B cell (primary cell): ENCODE measurements at regions not wholly inside any gene's neighbourhood (a gene's known extent, or its start where the extent isn't known, plus 50 kb on each side); places are given as distances from the start of the nearest gene placed in this dataset.

Source experiments
- ATAC-seq: fragments of 200-7000 bp; cut with Tn5 transposase; one replicate; pipeline ENCODE4 v1.10.0; 2021; ENCODE audit warnings: low read depth, mild to moderate bottlenecking, moderate number of reproducible peaks, moderate library complexity
- CTCF ChIA-PET: fragments of 350-600 bp; sonication (Branson Sonifier 250); formaldehyde crosslinking; loops from one replicate; lab custom pipeline; 2021; ENCODE audit warnings: antibody characterized with exemption, inconsistent platforms; lab: Charles Lee
- POLR2A ChIA-PET: fragments of 350-600 bp; sonication (Branson Sonifier 250); formaldehyde crosslinking; loops from one replicate; lab custom pipeline; 2021; ENCODE audit warnings: antibody characterized with exemption; lab: Charles Lee
- DNase-seq: peaks from one replicate; pipeline ENCODE4 v3.0.0; 2013
- H2AFZ ChIP-seq: 2 replicates; pipeline ENCODE4 v1.6.1; 2012; ENCODE audit warnings: mild to moderate bottlenecking, low read depth, low read length; ENCODE audit not compliant: insufficient read depth, poor library complexity, severe bottlenecking
- H3K27ac ChIP-seq, 2 donors: 1 replicate in 1 of 2; 2 replicates in 1 of 2; pipeline ENCODE4 v1.5.1; 2012 to 2013; ENCODE audit warnings: low read length in 2 of 2, mild to moderate bottlenecking in 2 of 2, moderate library complexity in 1 of 2
- H3K27me3 ChIP-seq, 4 experiments: fragments of 200-600 bp in 1 of 4; sonication (generic) in 1 of 4; replicated peaks in 1 of 4; 1 replicate in 2 of 4; 2 replicates in 2 of 4; pipeline versions ENCODE4 v1.6.1 to v1.7.0; 2013 to 2016; ENCODE audit warnings: low read length in 3 of 4, mild to moderate bottlenecking in 2 of 4, mixed read lengths in 1 of 4, moderate library complexity in 1 of 4; ENCODE audit not compliant: insufficient read depth in 4 of 4, control insufficient read depth in 3 of 4; ENCODE audit errors: control extremely low read depth in 1 of 4
- H3K36me3 ChIP-seq, 2 experiments: replicated peaks in 1 of 2; 1 replicate in 1 of 2; 2 replicates in 1 of 2; pipeline versions ENCODE4 v1.6.1 to v1.7.1; 2013; ENCODE audit warnings: low read length in 1 of 2; ENCODE audit not compliant: insufficient read depth in 2 of 2, control insufficient read depth in 1 of 2; ENCODE audit errors: control extremely low read depth in 1 of 2, extremely low read depth in 1 of 2
- H3K4me1 ChIP-seq, 2 donors: fragments of 200-600 bp in 1 of 2; sonication (generic) in 1 of 2; 1 replicate in 1 of 2; 2 replicates in 1 of 2; pipeline versions ENCODE4 v1.5.1 to v1.6.1; 2013 to 2017; ENCODE audit warnings: low read length in 2 of 2; ENCODE audit not compliant: control insufficient read depth in 2 of 2, insufficient read depth in 2 of 2
- H3K4me2 ChIP-seq: replicated peaks from 2 replicates; pipeline ENCODE3; 2012; ENCODE audit warnings: mild to moderate bottlenecking, low read depth, low read length; ENCODE audit not compliant: poor library complexity, severe bottlenecking
- H3K4me3 ChIP-seq, 5 experiments: fragments of 200-600 bp in 1 of 5; sonication (generic) in 1 of 5; 1 replicate in 3 of 5; 2 replicates in 2 of 5; pipeline versions ENCODE4 v1.5.1 to v1.7.0; 2011 to 2016; ENCODE audit warnings: low read length in 4 of 5, mild to moderate bottlenecking in 4 of 5, low read depth in 2 of 5, control low read depth in 1 of 5, moderate library complexity in 1 of 5; ENCODE audit not compliant: insufficient read depth in 1 of 5; ENCODE audit errors: control extremely low read depth in 1 of 5, extremely low read depth in 1 of 5
- H3K79me2 ChIP-seq: fragments of 200-600 bp; sonication (generic); one replicate; pipeline ENCODE4 v1.6.0; 2016; ENCODE audit warnings: low read length; ENCODE audit not compliant: control insufficient read depth, insufficient read depth
- H3K9ac ChIP-seq: fragments of 200-600 bp; sonication (generic); 2 replicates; pipeline ENCODE4 v1.6.1; 2017; ENCODE audit warnings: mild to moderate bottlenecking, low read length, moderate library complexity
- H3K9me3 ChIP-seq, 3 donors: one replicate each; pipeline versions ENCODE4 v1.6.1 to v1.7.1; 2013; ENCODE audit warnings: low read length in 2 of 3; ENCODE audit not compliant: control insufficient read depth in 2 of 3, insufficient read depth in 1 of 3; ENCODE audit errors: control extremely low read depth in 1 of 3
- H4K20me1 ChIP-seq: 2 replicates; pipeline ENCODE4 v1.6.0; 2012; ENCODE audit warnings: mild to moderate bottlenecking, low read length; ENCODE audit not compliant: insufficient read depth, control insufficient read depth, poor library complexity, severe bottlenecking
- H3K27ac Mint-ChIP-seq: one replicate; pipeline ENCODE4 v1.8.0; 2021; ENCODE audit warnings: mixed read lengths
- H3K27me3 Mint-ChIP-seq: one replicate; pipeline ENCODE4 v1.8.0; 2021; ENCODE audit warnings: mixed read lengths
- H3K4me1 Mint-ChIP-seq: one replicate; pipeline ENCODE4 v1.8.0; 2021; ENCODE audit warnings: mixed read lengths
- H3K4me3 Mint-ChIP-seq: one replicate; pipeline ENCODE4 v1.8.0; 2021; ENCODE audit warnings: mixed read lengths
- H3K9me3 Mint-ChIP-seq: one replicate; pipeline ENCODE4 v1.8.0; 2022; ENCODE audit warnings: mixed read lengths; ENCODE audit not compliant: insufficient read depth
- CTCF ChIP-seq: fragments of 200-600 bp; IDR thresholded peaks from one replicate; pipeline ENCODE4 v1.8.0; 2022; ENCODE audit warnings: antibody characterized with exemption, mild to moderate bottlenecking
- EZH2 ChIP-seq: IDR thresholded peaks from 2 replicates; pipeline ENCODE4 v1.6.1; 2012; ENCODE audit warnings: borderline replicate concordance, low read depth, mild to moderate bottlenecking, moderate library complexity, low read length; ENCODE audit not compliant: insufficient read depth, poor library complexity, severe bottlenecking
- WGBS: methylation state at CpG from one replicate; pipeline ENCODE4 v1.1.5; 2013; ENCODE audit warnings: missing lambda C conversion rate; ENCODE audit not compliant: insufficient coverage; 5-methylcytosine and 5-hydroxymethylcytosine counted together
- intact Hi-C: fragments of 100-400 bp; cut with micrococcal nuclease; formaldehyde crosslinking; loops from one replicate; pipeline ENCODE4 v1.10.0; 2022

GRCh38 chr2:239834143-239834542 lies 191.0 kb downstream of the NDUFA10 start:
- no peaks in the 10 kb centered on the region for H3K27me3 ChIP-seq
- H3K4me2 ChIP-seq: no peak overlapping the region
- no peak overlapping the region for H3K4me3 ChIP-seq
- no peak overlapping the region for H3K9ac ChIP-seq
- intact Hi-C loops: no loop called here
- Mint-ChIP-seq H3K4me1 (no peaks in the 10 kb centered on the region), H3K4me3 (no peak overlapping the region), H3K27me3 (no peaks in the 10 kb centered on the region), H3K27ac (no peak overlapping the region), H3K9me3 (no peaks in the 10 kb centered on the region)
- no peaks in the 10 kb centered on the region for H3K4me1 ChIP-seq
- H3K27ac ChIP-seq: no peak overlapping the region
- ATAC-seq (no peak), DNase-seq (no peak)
- H3K79me2 ChIP-seq: no peaks in the 10 kb centered on the region
- CTCF ChIA-PET: no interaction called here
- POLR2A ChIA-PET: no interaction called here
- H3K36me3 ChIP-seq: no peaks in the 10 kb centered on the region
- H3K9me3 ChIP-seq: peaks cover 0 to 19% (median 0%) of the 10 kb centered on the region in 3 donors
- H4K20me1 ChIP-seq: no peaks in the 10 kb centered on the region
- TF ChIP-seq CTCF (no peak), EZH2 (no peak)
- H2AFZ ChIP-seq: no peak overlapping the region
- whole genome bisulfite sequencing: 86% methylated on average over 8 of the region's 8 CpGs

GRCh38 chr2:239833269-239834109 lies 191.7 kb downstream of the NDUFA10 start:
- ChIA-PET CTCF (no interaction called here), POLR2A (no interaction called here)
- Histone ChIP-seq H2AFZ (no peak overlapping the region), H3K27me3 (no peaks in the 10 kb centered on the region), H3K9ac (no peak overlapping the region), H3K36me3 (no peaks in the 10 kb centered on the region), H3K4me2 (no peak overlapping the region), H4K20me1 (no peaks in the 10 kb centered on the region), H3K4me1 (no peaks in the 10 kb centered on the region), H3K4me3 (no peak overlapping the region), H3K27ac (no peak overlapping the region), H3K9me3 (peaks cover 0 to 19% (median 0%) of the 10 kb centered on the region in 3 donors), H3K79me2 (no peaks in the 10 kb centered on the region)
- H3K4me3 Mint-ChIP-seq: no peak overlapping the region
- intact Hi-C loops: no loop called here
- H3K4me1 Mint-ChIP-seq: no peaks in the 10 kb centered on the region
- WGBS: 90% methylated on average over 19 of the region's 21 CpGs
- no peak for DNase-seq
- H3K9me3 Mint-ChIP-seq: no peaks in the 10 kb centered on the region
- TF ChIP-seq EZH2 (no peak), CTCF (no peak)
- ATAC-seq: no peak
- peaks cover 1% of the 10 kb centered on the region for H3K27me3 Mint-ChIP-seq
- H3K27ac Mint-ChIP-seq: no peak overlapping the region
